SH-SY5Y (cell line): ENCODE measurements at regions not wholly inside any gene's neighbourhood (a gene's known extent, or its start where the extent isn't known, plus 50 kb on each side); places are given as distances from the start of the nearest gene placed in this dataset.

ENCODE experiments used
- GATA2 ChIP-seq: IDR thresholded peaks from 2 replicates; pipeline ENCODE4 v1.6.1; 2011; ENCODE audit warnings: mild to moderate bottlenecking, low read depth, low read length
- GATA3 ChIP-seq: IDR thresholded peaks from 2 replicates; pipeline ENCODE4 v1.6.1; 2011; ENCODE audit warnings: low read depth, mild to moderate bottlenecking, low read length, moderate library complexity

GRCh38 chr3:106687905-106688304 lies 689.3 kb upstream of the CCDC54 start:
- no peak for TF ChIP-seq GATA3
- no peak for TF ChIP-seq GATA2

- TF ChIP-seq GATA3 (no peak), GATA2 (no peak)
These were observed 688.8 kb upstream of the CCDC54 start for GRCh38 chr3:106688464-106688863.

DNA sequence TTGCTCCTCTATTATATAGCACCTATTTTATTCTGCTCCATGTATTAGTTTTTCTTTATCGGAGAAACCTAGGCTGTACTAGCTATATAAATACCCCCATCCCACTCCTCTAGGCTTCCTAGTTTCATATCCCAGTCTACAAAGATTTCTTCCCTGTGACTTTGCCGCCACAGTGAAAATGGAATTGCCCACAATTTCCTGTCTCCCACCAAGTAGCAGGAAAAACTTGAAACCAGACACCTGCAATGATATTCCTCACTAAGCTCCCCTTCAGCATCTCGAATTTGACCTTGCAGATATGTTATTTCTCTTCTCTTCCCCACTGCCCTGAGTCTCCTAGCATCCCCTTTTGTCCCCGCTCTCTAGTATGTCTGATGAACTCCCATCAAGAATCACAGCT lies 685.8 kb upstream of the CCDC54 start:
- TF ChIP-seq GATA2 (no peak), GATA3 (no peak)

- TF ChIP-seq GATA3: no peak
- TF ChIP-seq GATA2: no peak
These were observed 684.6 kb upstream of the CCDC54 start for GRCh38 chr3:106692624-106693023.

DNA sequence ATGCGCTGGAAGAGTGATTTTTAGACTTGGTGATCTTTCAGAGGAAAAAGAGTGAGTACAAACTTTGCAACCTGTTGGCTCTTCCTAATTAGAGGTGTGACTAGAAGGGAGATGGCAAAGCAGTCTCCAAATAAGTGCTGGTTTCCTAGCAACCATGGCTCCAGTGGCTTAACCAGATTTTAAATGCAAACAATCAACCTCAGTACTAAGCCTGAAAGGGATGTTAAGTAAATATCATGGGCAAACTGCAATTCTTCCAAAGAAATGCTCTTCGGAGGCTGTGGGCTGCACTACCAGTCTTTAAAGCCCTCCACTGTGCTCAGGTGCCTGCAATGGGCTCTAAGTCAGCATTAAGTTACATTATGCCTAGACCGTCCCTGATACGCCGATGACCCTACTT lies 678.1 kb upstream of the CCDC54 start:
- TF ChIP-seq GATA2: no peak
- TF ChIP-seq GATA3: no peak

GRCh38 chr3:106700981-106701380 lies 676.3 kb upstream of the CCDC54 start:
- no peak for TF ChIP-seq GATA2
- TF ChIP-seq GATA3: no peak

DNA sequence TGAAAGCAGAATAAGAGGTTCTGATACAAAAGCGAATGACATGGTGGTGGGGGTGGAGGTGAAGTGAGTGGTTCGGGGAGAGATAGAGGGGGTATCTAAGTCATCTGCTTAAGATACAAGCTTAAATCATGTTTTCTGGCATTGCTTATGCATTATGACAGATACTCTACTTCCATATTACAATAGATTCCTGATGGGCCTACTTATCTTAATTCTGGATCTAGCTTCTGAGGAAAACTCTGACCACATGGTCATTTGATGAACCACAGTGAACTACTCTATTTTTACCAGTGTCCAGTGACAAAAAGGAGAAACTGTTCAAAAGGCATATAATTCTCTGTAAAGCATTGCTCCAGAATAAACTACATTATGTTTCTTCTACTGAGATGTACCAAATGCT lies 673.7 kb upstream of the CCDC54 start:
- TF ChIP-seq GATA2 (peak; percentile 65; the same call in 1 of the 2 replicates), GATA3 (peak; percentile 75)

DNA sequence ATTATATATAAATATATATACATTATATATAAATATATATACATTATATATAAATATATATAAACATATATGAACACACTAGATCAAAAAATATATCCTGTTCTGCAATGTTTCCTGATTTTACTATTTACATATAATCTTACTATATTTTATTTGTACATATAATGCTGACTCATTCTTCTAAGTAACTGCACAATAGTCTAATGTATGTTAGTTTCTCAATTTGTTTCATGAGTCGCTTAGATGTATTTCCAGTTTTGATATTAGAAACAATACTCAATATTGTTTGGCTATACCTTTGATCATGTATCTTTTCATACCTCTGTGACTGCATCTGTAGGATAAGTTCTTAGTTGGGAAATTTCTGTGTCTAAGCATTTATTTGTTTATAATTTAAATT lies 669.9 kb upstream of the CCDC54 start:
- TF ChIP-seq GATA3 (no peak), GATA2 (no peak)

- TF ChIP-seq GATA3 (no peak), GATA2 (no peak)
These were observed 666.6 kb upstream of the CCDC54 start for GRCh38 chr3:106710596-106710995.

GRCh38 chr3:106711650-106712049 lies 665.6 kb upstream of the CCDC54 start:
- no peak for TF ChIP-seq GATA2
- no peak for TF ChIP-seq GATA3

GRCh38 chr3:106714400-106714799 lies 662.8 kb upstream of the CCDC54 start:
- no peak for TF ChIP-seq GATA2
- TF ChIP-seq GATA3: no peak

- no peak for TF ChIP-seq GATA3
- no peak for TF ChIP-seq GATA2
These were observed 662.0 kb upstream of the CCDC54 start for GRCh38 chr3:106715286-106715685.

- TF ChIP-seq GATA2 (no peak), GATA3 (no peak)
These were observed 660.0 kb upstream of the CCDC54 start for GRCh38 chr3:106717178-106717780.

- TF ChIP-seq GATA3 (no peak), GATA2 (no peak)
These were observed 658.2 kb upstream of the CCDC54 start for GRCh38 chr3:106719077-106719476.

GRCh38 chr3:106719583-106719982 lies 657.7 kb upstream of the CCDC54 start:
- TF ChIP-seq GATA3 (no peak), GATA2 (no peak)

GRCh38 chr3:106720510-106720909 lies 656.7 kb upstream of the CCDC54 start:
- TF ChIP-seq GATA2 (no peak), GATA3 (no peak)
